ENCODE measurements at regions not wholly inside any gene's neighbourhood (a gene's known extent, or its start where the extent isn't known, plus 50 kb on each side); places are given as distances from the start of the nearest gene placed in this dataset.
"Not testable (repeated sequence)": the region's sequence is repeated elsewhere in the genome, so short reads cannot be mapped to it uniquely, and the experiment has no call there.

- TF ChIP-seq EZH2phosphoT487 (IDR thresholded peaks at IDR 0.05; ENCODE audit: insufficient read depth, low read depth); EZH2 (IDR thresholded peaks at IDR 0.05; ENCODE audit: insufficient read depth, poor library complexity, severe bottlenecking): not testable (repeated sequence)
These were observed 52.7 kb upstream of the ST3GAL5 start for GRCh38 chr2:85941490-85941889.

All from GM23248 (cell line).